Stimulated activated CD4-positive, alpha-beta T cell treated with anti-CD3 and anti-CD28 coated beads, Interleukin-1b, Interleukin-23, amount 100 ng/mL, for 24 hours (primary cell): ENCODE measurements at regions not wholly inside any gene's neighbourhood (a gene's known extent, or its start where the extent isn't known, plus 50 kb on each side); places are given as distances from the start of the nearest gene placed in this dataset.
"Not testable (repeated sequence)": the region's sequence is repeated elsewhere in the genome, so short reads cannot be mapped to it uniquely, and the experiment has no call there.

Experiments
- DNase-seq, 4 experiments: peaks; one replicate each; pipeline ENCODE4 v3.0.0-alpha.2; 2020; ENCODE audit warnings: low read depth in 4 of 4, low spot score in 1 of 4

GRCh38 chr6:166809721-166810120, 146.6 kb downstream of the RNASET2 start:
- no peak for DNase-seq

- DNase-seq = no peak
Measured at GRCh38 chr6:166806962-166807757, 149.2 kb downstream of the RNASET2 start.

- DNase-seq = no peak
Measured at GRCh38 chr6:166806217-166806838, 150.0 kb downstream of the RNASET2 start.

- DNase-seq = no peak
Measured at GRCh38 chr6:166803471-166803870, 152.9 kb downstream of the RNASET2 start.

DNA sequence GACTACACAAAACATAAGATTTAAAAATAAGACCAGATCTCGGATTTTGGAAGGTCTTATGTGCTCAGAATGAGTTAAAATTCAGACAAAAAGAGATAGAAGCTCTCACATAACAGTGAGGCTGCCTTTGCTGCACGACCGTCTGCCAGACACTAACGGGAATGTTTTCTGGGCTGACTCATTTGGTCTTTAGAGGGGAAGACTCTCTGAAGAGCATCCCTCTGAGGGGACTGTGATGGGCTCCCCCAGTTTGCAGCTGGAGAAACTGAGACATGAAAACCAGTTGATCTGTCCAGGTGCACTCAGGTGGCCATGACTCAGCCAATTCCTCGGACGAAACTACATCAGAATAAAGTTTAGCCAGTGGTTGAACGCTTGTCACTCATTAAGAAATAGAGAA, 153.9 kb downstream of the RNASET2 start:
- no peak for DNase-seq

DNA sequence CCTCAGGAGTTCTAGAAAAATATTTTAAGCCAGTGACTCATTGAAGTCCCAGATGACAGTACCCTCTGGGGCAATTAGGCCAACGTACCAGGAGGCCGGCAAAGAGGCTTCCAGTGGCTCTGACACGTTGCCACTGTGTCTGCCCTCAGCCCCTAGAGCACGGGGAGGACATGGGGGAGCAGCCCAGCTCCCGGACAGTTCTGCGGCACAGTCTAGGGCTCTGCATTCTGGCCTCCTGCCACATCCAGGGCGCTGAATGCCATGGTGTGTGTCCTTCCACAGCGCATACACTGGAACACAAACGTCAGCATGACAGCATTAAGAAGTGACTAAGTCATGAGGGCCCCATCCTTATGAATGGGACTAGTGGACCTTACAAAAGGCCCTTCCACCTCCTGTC, 156.2 kb downstream of the RNASET2 start:
- no peak for DNase-seq

DNA sequence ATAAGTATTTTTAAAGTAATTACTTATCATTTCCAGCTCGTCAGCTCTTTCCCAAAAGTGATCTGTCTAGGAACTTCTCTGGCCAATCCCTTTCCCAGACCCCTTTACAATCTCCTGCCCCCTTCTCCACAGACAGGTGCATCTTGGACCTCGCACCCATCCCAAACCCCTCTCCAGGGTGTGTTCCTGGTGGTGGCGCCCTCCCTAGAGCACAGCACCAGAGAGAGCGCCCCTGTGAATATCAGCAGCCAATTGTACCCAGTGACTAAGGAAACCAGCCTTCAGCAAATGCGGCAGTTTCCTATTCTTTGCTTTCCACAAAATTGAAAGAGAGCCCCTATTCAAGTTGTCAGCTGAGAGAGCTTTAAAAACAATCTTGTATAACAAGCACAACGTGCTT, 157.7 kb downstream of the RNASET2 start:
- DNase-seq = no peak

DNA sequence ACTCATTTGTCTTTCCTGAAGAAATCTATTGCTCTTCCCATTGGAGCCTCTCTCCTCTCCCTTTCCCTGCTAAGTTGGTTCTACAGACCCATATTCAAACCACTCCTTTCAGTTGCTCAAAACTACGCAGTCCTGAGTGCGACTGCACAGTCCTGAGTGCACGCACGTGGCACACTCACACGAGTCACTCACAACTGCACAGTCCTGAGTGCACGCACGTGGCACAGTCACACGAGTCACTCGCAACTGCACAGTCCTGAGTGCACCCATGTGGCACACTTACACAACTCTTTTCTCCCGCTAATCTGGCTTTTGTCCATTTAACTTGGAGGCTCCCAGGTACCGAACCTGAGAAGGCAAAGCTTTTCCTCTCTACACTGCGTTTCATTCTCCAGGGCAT, 159.7 kb downstream of the RNASET2 start:
- no peak for DNase-seq

DNA sequence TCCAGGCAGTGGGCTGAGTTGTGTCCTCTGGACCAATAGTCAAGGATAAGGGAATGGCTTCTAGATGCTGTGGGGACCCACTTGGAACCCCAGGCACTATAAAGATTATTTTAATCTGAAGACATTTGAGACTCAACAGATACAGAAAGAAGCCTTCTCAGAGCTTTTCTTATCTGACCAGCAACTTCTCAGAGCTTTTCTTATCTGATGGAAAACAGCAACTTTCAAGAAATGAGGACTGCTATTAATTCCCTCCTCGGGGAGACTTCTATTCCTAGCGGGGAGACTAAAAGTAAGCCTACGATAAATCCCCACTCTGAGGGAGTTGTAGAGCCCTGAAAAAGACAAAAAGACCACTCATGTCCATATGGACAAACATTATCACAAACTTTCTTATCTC, 160.5 kb downstream of the RNASET2 start:
- no peak for DNase-seq

- not testable (repeated sequence) for DNase-seq
Measured at GRCh38 chr6:166790808-166791207, 163.8 kb upstream of the RPS6KA2 start.

GRCh38 chr6:166788846-166789529, 161.9 kb upstream of the RPS6KA2 start:
- not testable (repeated sequence) for DNase-seq

DNA sequence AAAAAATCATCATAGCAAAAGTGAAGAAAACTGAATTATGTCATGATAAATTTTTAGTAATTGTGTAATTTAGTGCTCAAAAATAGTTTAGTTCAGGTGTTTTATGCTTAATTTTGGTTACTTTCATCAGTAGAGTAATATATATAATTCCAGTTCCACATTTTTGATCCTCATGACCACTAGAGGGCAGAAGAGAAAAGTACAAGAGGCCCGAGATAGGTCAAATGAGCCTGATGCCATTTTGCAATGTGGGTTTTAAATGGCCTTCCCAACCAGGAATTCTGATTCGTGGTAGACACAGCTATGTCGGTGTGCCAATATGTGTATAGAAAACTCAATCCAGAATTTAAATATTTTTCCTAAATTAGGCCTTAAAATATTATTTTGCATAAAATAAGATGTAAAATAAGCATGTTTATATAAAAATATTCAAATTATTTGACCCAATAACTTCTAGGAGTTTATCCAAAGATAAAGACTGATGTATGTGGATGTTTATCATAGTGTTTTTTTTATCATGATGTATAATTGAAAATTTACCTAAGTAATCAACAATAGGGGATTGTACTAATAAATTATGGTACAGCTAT, 159.7 kb upstream of the RPS6KA2 start:
- no peak for DNase-seq

DNA sequence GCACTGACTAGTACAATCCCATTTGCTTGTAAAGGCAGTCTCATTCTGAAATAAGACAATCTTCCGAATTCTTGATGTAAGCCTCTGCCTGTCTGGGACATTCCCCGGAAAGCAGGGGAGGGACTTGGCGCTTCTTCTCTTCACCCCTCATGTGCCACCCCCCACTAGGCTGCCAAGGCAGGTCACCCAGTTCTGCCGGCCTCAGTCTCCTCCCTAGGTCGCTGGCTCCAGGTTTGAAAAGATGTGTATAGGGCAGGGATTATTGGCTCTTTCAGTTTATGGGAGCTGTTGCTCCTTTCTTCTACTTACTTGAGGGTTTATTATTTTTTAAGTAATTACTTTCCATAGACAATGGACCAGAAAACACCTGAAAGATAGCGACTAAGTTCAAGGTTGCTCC, 158.1 kb upstream of the RPS6KA2 start:
- DNase-seq = no peak

DNA sequence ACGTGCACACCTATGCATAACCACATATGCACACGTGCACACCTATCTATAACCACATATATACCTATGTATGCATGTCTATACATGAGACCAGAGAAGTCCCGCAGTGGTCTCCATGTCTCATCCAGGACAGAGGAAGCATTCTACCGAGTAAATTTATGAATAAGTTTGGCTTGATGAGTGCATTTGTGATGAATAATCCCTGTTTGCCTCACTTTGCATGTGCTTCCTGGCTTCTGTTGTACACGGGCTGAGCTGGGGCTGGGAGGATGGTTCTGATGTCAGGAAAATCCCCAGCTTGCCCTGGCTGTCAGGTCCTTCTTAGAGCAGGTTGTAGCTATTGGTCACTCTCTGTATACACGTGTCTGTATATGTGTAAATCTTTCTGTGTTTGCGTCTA, 157.6 kb upstream of the RPS6KA2 start:
- DNase-seq = no peak

- DNase-seq = no peak
Measured at GRCh38 chr6:166782520-166782919, 155.5 kb upstream of the RPS6KA2 start.

DNA sequence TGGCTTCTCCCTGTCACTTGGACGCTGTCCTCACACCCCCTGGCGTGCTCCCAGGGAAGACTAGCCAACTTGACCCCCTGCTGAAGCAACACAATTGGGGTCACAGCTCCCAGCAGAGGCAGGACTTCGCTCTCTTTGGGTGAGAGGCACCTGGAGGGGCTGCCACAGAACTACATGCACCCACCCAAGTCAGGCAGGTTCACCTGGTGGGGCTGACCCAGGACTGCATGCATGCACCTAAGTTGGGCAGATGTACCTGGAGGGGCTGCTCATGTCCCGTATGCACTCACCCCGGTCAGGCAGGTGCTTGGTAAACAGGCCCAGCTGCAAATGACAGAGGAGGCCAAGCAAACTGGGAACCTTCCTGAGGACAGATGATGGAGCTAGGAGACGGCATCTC, 154.3 kb upstream of the RPS6KA2 start:
- no peak for DNase-seq

DNA sequence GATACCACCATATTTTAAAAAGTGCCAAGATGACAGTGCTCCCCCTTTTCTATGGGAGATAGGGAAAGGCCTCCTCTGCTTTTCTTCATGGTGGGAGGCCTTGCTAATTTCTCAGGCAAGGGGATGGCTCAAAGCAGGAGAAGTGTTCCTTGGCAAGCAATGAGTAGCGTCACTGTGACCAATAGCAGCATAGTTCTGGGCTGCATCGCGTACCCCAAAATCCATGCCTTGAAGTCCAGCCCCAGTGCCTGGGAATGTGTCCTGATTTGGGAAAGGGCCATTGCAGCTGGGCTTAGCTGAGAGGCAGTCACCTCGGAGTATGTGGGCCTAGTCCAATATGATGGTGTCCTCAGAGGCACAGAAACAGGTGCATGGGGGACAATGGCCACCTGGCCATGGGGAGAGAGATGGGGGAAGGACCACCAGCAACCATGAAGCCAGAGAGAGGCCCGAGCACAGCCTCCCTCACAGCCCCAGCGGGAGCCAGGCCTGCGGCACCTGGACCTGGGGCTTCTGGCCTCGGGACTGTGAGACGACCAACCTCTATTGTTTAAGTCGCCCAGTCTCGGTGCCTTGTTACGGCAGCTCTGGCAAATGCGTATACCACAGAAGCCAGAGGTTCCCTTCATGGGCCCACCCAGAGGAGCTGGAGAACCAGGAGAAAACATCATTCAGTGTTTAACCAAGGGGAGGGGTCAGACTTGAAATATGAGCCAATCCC, 153.1 kb upstream of the RPS6KA2 start:
- DNase-seq = no peak

DNA sequence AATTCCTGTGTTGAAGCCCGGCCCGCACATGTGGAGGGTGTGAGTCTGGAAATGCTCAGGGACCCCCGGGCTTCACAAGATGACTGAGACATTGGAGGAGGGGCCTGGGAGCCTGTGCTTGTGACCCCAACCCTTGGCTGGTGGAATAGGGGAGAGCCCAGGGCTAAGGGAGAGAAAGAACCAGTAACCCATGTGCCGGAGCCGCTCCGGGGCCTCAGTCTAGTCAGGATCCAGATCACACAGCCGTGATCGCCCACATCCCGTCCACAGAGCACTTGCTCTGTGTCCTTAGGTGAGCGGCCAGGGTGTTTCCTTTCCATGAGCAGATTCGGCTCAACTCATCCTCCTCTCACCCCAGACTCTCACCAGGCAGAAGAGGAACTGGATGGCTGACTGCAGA, 152.3 kb upstream of the RPS6KA2 start:
- no peak for DNase-seq

GRCh38 chr6:166778776-166779175, 151.7 kb upstream of the RPS6KA2 start:
- no peak for DNase-seq

GRCh38 chr6:166778046-166778445, 151.0 kb upstream of the RPS6KA2 start:
- no peak for DNase-seq

DNA sequence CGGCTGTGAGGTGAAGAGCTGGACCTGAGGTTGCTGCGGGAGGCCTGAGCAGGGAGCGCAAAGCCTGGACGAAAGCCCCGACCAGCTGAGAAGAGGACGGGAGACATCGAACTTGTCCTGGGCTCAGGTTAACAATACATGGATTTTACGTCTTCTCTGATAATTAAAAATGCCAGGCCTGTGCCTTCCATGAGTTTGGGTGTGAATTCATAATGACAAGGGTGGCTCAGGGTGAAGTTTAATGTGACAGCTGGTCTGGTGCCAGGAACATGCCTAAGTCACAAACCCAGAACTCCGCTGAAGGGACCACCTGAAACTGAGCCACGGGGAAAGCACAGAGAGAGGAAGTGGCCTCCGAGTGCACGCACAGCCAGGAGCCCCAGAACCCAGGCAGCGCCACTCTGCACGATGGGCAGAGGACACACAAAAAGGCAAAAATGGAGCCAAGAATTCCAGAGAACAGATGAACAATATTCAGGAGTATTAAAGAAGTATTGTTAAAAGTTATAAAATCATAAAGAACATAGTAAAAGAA, 150.1 kb upstream of the RPS6KA2 start:
- no peak for DNase-seq
